GM18517 (cell line): ENCODE measurements at regions not wholly inside any gene's neighbourhood (a gene's known extent, or its start where the extent isn't known, plus 50 kb on each side); places are given as distances from the start of the nearest gene placed in this dataset.

Experiments
- ATAC-seq: cut with Tn5 transposase; IDR thresholded peaks from one replicate; pipeline ENCODE4 v1.9.1; 2021; ENCODE audit warnings: mild to moderate bottlenecking, moderate library complexity; ENCODE audit not compliant: unreplicated experiment

DNA sequence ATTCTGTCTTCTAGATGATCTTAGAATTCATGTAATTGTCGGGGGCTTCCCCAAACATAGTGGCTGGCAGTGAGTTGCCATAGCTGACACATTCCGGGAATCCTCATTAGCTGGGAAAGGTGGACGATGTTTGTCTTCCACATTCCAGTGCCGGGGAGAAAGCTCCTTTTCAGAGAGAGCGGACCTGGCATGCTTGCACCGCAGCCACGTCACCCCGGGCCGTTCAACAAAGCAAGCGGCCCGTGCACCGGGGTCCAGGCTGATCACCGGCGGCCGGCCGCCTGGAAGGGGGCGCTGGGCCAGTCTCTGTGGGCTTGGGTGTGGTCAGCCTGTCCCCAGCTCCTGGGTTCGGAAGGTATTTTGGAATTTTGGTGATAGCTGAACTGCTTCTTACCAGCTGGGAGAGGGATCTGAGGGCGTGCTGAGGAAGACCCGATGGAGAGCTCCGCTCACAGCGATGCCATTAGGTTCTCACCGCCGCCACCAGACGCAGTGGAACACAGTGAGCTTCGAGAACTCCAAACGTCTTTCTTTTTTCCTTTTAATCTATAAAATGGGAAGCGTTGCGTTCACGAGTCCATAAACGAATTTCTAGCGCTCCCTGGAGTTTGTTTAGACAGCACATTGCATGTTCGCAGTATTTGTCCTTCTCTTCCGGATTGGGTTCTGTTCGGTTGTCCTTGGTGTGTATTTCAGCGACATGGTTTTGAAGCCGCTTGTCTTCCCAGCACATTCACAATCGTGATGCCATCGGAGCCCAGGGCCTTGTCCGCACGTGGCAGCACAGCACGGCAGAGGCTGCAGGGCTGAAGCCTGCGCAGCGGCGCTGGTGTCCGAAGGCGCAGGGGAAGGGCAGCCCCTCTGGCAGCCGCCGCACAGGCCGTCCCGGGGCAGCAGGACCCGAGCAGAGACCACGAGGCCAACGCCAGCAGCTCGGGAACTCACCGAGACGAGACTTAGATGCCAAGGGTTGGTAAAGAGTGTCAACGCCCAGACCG lies 557.6 kb downstream of the QKI start:
- ATAC-seq: no peak

- ATAC-seq: no peak
Observed at GRCh38 chr6:163970846-163971564, 556.5 kb downstream of the QKI start.

GRCh38 chr6:163965426-163966348 lies 551.2 kb downstream of the QKI start:
- ATAC-seq: no peak

DNA sequence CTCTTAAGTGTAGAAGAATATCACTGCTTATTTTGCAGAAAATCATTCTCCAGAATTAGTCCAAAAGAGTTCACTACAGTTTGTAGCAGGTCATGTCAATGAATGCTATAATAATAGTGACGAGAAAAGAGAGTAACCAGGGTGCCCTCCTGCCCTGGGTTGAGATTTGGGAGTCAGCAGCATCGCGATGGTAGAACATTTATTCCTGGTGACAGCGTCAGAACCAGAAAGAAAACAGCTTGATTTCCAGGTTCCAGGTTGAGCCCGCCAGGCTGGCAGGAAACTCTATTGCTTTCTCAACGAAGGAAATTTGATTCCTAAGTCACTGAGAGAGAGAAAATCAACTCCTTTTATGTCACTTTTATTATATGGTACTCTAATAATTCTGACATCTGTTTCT lies 550.3 kb downstream of the QKI start:
- no peak for ATAC-seq

GRCh38 chr6:163963205-163964120 lies 548.9 kb downstream of the QKI start:
- ATAC-seq: no peak

GRCh38 chr6:163962627-163963117 lies 548.2 kb downstream of the QKI start:
- no peak for ATAC-seq

DNA sequence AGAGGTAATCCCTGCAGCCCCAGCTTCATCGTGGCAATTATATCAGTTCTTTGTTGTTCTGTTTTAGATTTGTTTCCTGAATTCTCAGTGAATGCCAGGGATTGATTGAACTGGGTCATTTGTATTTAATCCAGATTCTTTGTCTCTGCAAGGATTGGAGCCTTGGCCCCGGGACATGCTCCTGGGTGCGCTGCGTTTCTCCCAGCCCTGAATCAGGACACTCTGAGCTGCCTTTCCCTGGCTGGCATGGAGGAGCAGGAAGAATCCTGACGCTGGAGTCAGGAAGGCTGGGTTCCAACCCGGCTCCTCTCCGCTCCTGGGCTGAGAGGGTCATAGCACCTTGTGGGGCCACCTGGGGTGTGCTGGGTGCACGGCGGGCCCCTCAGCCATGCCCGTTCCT lies 545.6 kb downstream of the QKI start:
- no peak for ATAC-seq

DNA sequence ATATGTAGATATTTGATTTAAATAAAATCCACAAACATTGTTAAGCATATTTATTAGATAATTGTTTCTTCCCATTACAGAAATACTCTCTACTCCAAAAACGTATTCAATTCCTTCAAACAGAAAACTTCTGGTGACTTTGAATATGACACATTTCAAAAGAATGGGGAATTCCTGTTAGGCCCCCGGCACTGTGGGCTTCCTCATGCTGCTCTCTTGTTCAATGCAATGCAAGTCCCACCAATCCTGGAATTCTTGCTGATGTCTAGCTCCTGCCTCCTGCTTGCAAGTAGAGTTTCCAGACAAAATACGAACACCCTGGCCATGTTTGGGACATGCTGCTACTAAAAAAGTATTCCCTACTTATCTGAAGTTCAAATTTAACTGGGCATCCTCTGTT lies 544.1 kb downstream of the QKI start:
- no peak for ATAC-seq

DNA sequence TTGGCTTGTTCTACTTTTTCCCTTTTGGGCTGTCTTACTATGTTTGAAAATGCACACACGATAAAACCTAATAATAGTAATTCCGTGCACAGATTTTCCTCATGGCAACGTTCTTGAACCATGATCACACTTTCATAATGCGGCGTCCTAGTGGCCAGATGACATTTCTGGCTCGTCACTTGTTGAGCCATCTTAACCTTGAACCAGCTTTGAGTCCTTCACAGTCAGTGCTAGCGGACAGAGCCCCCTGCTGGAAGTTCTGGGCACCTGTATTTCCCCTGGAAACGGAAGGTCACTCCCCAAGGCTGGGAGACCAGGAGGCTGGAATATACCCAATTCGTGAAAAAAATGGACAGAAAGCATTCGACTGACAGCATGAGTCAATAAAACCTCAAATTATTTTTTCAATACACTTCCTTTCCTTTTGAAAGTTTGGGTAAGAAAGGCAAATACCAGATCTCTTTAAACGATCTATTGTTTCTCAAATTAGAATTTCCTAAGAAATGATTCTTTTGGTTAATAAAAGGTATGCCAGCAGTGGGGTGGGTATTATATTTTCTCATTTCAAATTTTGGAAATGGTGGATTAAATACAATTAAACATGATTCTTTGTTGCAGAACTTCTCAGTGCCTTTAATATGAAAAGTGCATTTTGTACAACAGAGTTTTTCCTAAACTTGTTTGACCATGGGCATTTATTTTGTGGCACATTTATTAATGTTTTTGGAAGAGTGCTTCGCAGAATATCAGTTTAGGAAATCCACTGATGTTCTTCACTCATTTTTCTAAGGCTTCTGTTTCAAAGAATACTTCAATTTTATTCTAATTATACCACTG lies 542.3 kb downstream of the QKI start:
- peak; percentile 98 for ATAC-seq

DNA sequence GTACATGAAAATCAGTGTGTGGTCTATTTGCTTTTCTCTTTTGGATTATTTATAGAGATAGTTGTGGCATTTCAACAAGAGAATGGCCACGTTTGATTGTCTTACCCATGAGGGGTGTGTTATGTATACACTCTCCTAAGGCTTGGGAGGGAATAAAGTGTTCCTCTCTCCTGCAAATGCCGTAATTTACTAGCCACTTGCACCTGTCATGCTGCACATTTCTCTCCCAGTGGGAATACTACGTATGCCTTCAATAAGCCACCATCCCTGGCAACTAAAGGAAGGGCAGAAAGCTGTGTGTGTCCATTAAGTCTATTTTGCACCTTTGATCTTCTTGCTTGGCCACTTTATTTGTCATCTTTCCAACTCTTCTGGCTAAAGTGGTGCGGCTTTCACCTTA lies 541.2 kb downstream of the QKI start:
- no peak for ATAC-seq

DNA sequence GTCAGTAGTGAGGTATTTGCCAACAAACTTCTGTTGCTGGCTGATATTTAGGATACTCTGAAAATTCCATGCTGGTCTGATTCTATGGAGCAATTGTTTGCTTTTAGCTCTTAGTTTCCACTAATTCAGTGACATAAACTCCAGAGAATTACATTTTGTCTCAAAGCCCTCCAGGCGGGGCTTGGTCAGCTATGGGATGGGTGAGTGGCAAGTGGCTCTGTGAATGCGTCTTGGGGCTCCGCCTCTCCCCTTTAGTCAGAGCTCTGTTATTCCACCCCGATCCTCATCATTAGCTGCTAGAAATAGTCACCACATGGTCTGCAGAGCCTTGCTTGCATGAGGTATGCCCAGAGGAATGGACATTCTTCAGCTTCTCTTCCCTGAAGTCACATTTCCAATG lies 540.6 kb downstream of the QKI start:
- ATAC-seq: no peak

- ATAC-seq: no peak
Observed at GRCh38 chr6:163954088-163954775, 539.7 kb downstream of the QKI start.

DNA sequence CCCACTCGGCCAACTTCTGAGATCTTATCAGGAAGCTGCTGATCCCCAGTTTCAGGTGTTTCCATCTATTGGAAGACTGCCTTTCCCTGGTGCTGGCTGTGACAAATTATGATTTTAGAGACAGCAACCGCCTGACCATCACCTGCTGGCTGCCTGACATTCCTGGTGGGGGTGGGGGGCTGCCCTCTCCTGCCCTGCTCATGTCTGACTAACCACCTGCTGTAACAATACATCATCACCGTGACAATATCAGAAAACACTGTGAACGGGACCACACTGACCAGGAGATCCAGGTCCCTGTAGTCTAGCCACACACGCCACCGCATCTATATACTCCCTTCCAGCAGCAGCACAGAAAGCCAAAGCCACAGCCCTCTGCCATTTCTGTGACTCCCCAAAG lies 537.5 kb downstream of the QKI start:
- no peak for ATAC-seq

DNA sequence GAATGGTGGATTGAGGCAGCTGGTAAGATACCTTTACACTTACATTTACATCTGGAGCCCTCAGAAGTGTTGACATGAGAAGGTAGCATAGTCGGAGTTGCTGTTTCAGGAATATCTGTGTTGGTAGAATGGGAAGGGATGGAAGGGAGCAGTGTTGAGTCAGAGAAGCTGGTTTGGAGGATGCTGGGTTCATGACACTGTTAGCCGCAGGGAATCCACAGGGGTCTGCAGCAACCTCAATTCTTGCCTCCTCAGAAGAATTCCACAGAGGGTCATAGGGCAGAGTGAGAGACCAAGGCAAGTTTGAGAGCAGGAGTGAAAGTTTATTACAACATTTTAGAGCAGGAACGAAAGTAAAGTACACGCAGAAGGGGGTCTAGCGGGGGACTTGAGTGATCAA lies 536.8 kb downstream of the QKI start:
- ATAC-seq: no peak

GRCh38 chr6:163950159-163950558 lies 535.6 kb downstream of the QKI start:
- ATAC-seq: no peak

- no peak for ATAC-seq
Observed at GRCh38 chr6:163949431-163949830, 534.9 kb downstream of the QKI start.

GRCh38 chr6:163948250-163948649 lies 533.7 kb downstream of the QKI start:
- no peak for ATAC-seq

- ATAC-seq: no peak
Observed at GRCh38 chr6:163947276-163947675, 532.8 kb downstream of the QKI start.
